Hematopoietic multipotent progenitor cell treated with erythropoietin and hydrocortisone succinate and interleukin-3 and kit ligand, for 8 days (in vitro differentiated cells): ENCODE measurements at regions not wholly inside any gene's neighbourhood (a gene's known extent, or its start where the extent isn't known, plus 50 kb on each side); places are given as distances from the start of the nearest gene placed in this dataset.
A peak's percentile ranks its signal among the peaks of the same experiment; 100 is the strongest.
"Not testable (repeated sequence)": the region's sequence is repeated elsewhere in the genome, so short reads cannot be mapped to it uniquely, and the experiment has no call there.

Experiments
- DNase-seq: peaks from one replicate; pipeline ENCODE4 v3.0.0-alpha.2; 2015

DNA sequence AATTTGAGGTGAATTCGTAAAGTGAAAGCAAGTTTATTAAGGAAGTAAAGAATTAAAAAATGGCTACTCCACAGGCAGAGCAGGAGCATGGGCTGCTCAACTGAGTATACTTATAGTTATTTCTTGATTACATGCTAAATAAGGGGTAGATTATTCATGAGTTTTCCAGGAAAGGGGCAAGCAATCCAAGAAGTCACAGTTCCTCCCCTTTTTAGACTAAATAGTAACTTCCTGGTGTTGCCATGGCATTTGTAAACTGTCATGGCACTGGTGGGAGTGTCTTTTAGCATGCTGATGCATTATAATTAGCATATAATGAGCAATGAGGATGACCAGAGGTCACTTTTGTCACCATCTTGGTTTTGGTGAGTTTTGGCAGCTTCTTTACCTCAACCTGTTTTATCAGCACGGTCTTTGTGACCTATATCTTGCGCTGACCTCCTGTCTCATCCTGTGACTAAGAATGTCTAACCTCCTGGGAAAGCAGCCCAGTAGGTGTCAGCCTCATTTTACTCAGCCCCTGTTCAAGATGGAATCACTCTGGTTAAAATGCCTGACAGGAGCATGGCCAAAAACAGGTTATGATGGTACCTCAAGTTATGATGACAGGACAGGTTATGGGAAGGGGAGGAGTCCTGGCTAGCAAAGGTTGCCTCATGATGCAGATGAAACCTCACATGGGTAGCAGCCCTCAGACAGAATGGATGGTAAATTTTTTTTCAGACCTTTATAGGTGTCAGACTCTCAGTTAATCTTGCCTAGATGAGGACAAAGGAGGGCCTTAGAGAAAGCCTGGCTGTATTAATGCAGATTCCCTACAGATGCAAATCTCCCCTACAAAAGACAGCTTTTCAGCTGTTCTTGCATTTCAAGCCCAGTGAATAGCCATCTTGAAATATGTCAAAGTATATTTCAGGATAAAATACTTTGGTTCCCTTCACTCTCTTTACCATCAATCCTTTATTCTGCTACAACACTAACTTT lies 49.7 kb downstream of the SIPA1L2 start:
- no peak for DNase-seq

DNA sequence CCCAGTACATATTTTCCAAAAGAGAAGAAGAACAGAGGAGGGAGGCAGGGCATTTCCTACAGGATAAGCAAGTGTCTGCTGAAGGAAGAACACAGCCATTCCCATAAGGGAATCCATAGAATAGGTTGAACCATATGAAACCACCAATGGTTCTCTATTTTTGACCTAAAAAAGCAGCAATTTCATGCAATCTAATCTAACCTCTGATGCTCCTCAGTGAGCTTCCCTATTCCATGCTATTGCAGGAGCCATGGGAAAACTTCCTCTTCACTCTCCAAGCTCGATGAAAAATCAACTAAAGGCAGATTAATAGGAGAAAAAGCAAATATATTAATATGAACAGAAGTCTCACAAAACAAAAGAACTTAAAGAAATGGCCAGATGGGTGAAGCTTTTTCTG lies 50.5 kb downstream of the SIPA1L2 start:
- DNase-seq, result no peak

DNA sequence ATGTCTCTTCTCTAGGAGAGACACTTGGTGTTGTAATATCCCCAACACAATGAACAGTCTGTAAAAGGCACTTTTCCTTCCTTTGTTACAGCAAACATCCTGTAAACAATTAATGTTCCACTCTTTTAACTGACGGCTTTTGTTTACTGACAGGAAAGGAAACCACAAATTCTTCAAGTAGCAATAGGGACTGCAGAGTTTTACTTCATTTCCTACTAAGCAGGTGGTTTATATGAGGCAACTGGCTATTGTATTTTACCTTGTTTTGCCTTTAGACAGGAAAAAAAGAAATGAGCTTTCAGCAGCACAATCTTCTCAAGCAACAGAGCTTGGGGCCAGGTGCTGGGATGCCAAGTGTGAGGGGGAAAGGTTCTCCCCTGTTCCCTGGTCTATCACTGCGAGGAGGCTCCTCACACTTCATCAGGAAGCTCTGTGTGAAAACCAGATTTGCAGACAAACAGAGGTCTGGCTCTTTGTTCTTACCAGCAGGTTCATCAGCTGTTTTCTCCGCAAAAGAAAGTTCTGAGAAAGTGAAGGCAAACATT lies 51.2 kb downstream of the SIPA1L2 start:
- DNase-seq, result no peak

DNA sequence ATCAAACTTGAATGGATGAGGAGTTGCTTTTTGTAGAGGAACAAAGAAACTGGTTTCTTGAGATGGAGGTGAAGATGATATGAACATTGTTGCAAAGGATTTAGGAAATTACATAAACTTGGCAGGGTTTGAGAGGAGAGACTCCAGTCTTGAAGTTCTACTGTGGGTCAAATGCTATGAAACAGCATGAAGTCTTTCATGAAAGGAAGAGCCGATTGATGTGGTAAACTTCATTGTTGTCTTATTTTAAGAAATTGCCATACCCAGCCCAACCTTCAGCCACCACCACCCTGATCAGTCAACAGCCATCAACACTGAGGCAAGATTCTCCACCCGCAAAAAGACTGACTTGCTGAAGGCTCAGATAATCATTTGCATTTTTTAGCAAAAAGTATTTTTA lies 52.2 kb downstream of the SIPA1L2 start:
- DNase-seq, result no peak

DNA sequence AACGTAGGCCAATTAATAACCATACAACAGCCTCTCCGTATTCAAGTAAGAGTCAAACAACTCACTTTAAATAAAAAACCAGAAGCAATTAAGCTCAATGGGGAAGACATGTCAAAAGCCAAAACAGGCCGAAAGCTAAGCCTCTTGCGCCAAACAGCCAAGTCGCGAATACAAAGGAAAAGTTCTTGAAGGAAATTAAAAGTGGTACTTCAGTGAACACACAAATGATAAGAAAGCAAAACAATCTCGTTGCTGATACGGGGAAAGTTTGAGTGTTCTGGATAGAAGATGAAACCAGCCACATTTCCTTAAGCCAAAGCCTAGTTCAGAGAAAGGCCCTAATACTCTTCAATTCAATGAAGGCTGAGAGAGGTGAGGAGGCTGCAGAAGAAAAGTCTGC lies 53.4 kb downstream of the SIPA1L2 start:
- no peak for DNase-seq

DNA sequence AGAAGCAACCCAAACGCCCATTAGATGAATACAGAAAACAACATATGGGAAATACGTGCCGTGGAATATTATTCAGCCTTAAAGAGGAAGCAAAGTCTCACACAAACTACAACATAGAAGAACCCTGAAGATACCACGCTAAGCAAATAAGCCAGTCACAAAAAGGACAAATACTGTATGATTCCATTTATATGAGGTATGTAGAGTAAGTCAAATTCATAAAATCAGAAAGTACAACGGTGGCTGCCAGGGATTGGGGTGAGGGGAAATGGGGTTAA lies 54.2 kb downstream of the SIPA1L2 start:
- no peak for DNase-seq

DNA sequence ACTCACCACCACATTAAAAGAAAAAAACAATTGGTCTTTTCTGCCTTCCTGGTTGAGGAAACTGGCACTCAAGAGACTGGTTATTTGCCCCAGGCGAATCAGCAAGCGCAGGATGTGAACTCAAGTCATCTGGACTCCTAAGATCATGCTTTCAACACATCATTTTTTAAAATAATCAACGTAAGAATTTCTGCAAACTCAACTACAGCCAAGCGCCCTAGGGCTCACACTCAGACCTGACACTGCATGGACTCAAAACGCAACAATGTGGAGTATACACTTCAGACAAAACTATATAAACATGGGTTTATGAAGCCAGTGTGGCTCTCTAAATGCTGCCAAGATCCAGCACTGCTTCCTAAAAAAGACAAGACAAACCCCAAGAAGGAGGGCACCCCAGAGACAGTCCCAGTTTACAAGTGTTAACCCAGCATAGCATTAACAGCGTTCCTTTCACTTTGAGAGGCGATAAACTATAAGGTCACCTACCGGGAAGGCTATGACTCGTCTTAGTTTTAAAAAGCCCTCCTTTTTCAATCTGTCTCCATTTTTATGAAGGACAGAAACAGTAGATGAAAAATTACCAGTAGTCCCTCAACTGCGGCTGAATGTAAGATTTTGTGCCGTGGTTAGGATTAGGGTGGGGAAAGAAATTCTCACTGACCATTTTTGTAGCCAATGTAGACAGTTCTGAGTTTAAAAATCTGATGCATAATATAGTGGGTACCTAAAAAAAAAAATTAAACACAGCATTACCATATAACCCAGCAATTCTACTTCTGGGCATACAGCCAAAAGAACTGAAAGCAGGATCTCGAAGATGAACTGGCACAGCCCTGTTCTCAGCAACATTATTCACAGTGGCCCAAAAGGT lies 54.8 kb downstream of the SIPA1L2 start:
- no peak for DNase-seq

DNA sequence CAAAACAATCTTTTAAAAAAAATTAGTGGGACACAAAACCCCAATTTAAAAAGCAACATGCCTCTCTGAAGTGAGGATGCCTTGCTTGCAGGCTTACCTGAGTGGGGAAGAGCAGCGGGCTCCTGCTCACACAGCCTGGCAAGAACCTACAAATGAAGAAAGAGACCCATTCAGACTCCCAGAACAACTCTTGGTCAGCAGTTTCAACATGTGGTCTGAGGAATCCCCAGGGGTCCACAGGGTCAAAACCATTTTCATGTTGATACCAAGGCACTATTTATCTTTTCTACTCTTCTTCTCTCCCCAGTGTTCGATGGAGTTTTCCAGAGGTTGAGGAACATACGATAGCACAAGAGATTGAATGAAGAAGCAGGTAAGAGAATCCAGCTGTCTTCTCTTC lies 55.9 kb downstream of the SIPA1L2 start:
- no peak for DNase-seq

DNA sequence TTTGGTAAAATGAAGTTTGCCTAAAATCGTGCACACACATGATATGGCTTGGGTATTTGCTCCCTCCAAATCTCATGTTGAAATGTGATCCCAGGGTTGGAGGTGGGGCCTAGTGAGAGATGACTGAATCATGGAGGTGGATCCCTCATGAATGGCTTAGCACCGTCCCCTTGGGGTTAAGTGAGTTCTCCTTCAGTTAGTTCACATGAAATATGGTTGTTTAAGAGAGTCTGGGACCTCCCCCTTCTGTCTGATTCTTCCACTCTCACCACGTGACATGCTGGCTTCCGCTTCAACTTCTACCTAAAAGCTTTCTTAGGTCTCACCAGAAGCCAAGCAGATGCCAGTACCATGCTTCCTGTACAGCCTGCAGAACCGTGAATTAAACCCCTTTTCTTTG lies 58.4 kb downstream of the SIPA1L2 start:
- DNase-seq, result no peak

DNA sequence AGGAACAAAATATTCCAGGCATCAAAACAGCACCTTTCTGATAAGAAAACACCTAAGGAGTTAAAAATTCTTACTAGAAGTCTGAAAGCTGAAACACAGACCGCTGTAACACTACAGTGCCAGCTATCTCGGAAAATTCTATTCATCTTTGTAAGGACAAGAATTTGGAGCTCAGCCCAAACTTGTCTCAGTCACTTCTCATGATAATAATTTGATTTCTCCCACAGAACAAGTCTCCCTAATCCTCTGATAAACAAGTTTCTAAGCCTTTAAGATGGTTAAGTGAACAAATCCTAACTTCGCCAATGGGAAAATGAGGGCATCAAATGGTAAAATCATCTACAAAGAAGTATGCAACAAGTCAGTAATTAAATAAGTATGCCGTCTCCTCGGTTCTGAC lies 59.9 kb downstream of the SIPA1L2 start:
- no peak for DNase-seq

DNA sequence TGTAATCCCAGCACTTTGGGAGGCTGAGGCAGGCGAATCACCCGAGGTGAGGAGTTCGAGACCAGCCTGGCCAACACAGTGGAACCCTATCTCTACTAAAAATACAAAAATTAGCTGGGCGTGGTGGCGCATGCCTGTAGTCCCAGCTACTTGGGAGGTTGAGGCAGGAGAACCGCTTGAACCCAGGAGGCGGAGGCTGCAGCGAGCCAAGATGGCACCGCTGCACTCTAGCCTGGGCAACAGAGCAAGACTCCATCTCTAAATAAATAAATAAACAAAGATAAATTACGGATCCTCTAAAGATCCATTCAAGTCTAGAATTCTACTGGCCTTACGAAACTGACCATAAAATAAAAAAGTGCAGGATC lies 60.4 kb downstream of the SIPA1L2 start:
- not testable (repeated sequence) for DNase-seq

DNA sequence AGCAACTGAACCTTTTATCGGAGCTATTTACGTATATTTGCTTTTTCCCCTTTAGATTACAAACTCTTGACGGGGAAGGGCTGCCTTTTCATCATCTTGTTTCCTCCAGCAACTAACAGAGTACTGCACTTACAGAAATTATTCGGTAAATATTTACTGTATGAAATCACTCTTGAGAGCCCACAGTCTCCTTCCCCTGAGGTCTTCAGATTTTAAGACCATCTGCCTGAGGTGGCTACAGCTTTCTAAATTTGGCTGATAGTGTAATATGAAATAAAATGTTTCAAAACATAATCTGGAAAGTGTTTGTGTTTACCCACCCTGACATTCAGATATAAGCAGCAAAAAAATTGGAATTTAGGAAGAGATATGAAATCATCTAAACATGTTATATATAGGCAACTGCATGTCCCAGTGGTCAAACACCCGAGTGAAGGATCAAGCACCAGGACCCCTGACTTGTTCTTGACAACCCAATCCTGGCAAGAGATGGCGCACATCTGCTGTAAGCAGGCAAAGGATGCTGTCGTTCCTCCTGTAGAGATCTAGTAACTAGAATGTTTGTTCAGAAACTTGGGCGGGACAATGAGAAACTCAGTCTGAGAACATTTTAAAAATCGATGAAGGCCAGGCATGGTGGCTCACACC lies 60.9 kb downstream of the SIPA1L2 start:
- DNase-seq, result no peak

DNA sequence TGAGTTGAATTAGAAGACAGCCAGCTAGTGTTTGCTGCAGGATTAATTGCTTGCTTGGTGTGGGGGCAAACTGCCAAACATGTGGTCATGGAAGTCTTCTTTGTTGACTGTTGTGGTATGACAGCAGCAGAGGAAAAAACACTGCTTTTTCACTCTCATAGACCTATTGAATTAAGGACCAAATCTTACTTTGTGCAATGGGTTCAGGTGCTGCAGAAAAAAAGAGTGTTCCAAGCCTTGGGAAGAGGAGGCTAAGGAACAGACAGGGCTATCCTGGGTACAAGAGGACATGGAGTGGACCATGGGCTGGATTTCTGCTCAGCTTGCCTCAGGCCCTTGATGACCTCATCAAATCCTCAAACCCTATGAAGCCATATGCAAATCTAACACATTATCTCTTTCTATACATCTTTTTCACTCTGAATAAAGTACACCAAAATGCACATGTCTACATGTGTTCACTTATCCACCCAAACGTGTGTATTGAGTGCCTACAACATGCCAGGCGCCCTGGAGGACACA lies 61.5 kb downstream of the SIPA1L2 start:
- DNase-seq, result no peak

DNA sequence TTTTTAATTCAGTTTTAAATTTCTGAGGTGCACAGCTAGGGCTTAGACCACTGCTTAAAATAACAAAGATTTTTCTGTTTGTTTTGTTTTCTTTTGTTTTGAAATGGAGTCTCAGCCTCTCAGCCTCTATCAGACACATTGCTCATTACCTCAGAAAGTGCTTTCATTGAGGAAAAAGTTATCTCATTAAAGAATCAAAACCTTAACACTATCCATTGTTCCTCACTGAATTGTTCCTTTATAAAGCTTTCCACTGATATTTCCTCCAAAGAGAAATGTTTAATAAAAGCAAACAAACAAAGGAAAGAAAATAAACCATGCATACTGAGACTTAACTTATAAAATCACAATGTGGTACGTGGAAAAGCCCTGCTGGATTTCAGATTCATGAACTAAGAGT lies 63.8 kb downstream of the SIPA1L2 start:
- no peak for DNase-seq

DNA sequence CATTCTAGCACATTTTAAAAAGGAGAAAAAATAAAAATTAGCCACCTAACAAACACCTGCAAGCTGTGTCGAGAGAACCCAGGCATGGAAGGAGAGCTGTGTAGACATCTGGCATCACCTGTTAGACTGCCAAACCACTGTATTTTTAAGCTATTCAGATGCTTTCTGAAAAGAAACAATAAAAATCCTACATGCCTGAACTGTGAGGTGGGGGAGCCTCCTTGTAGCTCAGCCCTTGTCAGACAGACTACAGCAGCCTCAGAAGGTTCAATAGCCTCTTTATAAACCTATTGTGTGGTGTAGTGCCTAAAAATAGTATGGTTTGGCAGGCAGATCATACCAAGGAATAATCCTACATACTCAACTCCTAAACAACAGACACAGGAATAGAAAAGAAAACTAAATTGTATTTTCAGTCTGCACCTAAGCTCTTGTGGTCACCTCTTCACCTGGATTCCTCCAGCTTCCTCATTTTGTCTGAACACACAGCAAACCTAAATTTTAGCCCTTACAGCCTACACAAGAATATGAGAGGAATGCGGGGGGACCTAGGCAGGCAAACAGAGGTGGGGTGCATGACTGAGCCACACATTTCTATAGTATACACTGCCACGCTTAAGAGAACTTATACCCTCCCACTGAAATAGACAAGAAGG lies 67.0 kb downstream of the SIPA1L2 start:
- no peak for DNase-seq

DNA sequence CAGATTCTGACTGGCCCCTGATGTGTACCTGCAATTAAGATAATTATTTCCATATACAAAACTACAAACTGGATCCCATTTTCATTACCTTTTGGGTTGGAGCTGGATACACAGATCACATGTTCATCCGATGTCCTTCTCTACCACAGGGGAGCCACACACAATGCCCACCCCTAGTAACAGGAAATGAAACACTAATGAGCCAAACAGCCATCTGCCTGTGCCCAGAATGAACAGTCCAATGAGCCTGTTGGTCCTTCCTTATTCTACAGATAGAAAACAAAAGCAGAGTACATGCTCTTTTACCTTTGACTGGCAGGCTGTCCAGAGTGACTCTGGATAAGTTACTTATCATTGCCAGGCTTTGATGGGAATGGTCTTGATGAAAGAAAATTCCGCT lies 68.6 kb downstream of the SIPA1L2 start:
- DNase-seq, result no peak

DNA sequence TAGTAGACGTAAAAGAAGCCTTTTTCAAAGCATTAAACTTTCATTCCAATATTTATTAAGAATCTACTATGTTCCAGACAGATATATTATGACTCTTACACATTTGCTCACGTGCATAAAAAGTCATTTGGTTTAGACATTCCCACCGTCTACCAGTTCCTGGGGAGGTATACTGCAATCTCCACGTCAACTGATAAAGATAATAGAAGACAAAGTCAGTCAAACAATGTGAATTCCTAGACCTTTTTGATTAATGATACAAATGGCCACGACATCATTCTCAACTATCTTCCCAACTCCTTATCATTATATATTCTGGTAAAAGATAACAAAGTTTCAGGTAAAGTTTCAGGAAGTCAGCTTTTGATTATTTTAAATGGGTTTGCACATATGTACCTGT lies 69.0 kb downstream of the SIPA1L2 start:
- DNase-seq, result no peak

DNA sequence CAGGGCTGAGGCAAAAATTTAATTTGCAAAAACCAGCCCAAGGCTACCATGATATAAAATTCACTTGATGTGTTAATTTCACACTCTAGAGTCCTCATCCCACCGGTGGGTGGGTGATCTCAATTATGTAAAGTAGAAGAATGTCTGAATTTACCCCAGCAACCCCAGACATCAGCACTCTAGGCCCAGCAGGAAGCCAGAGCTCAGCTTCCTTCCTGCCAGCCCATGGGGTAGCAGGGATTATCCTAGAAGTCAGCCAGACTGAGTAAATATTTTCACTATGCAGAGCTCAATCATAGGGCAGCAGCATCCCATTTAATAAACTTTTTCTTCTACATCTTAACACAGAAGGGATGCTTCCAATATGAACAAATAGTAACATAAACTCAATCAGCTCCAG lies 71.0 kb downstream of the SIPA1L2 start:
- DNase-seq, result no peak

DNA sequence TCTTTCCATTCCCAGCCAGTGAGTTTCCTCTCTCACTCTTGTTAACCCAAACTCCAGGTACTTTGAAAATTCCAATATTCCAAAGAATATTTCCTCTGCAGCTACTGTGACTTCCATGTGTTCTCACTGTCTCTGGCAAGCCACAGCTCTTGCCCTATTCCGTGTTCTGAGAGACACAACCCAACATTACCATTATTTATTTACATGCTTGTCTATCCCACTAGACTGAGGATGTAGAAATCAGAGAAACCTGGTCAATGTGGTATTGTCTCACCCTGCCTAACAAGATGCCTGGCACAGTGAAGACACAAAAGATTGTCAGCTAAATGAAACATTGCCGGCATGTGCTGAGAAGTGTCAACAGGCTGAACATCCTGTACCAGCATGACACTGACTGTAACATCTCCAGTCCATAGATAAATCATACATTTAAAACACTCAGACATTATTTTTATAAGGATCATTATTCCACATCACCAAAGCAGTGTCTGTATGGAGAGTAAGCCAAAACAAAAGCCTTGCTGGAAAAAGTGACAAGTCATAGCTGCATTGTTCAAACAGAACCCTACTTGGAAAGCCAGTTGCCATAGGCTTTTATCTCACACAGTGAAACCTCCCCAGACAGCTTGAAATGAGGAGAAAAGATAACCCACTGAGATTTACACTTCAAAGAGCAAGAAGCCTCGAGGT lies 72.3 kb downstream of the SIPA1L2 start:
- DNase-seq, result peak; percentile 1

DNA sequence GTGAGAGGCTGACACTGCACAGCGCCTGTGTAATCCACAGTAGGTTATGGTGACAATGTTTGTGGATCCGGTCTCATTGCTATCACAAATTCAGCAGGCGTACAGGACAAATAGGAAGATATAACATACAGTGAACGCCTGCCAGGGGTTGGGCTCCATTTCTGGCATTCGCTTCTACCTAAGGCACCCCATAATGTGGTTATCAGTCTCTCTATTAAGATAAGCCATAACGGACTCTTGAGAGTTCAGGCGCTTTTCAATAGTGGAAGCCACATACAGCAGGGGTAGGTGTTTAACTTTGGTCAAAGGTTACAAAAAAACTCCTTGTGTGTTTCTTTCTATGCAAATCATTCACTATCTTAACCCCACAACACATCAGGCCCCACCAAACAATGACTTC lies 72.8 kb downstream of the SIPA1L2 start:
- peak; percentile 33 for DNase-seq

DNA sequence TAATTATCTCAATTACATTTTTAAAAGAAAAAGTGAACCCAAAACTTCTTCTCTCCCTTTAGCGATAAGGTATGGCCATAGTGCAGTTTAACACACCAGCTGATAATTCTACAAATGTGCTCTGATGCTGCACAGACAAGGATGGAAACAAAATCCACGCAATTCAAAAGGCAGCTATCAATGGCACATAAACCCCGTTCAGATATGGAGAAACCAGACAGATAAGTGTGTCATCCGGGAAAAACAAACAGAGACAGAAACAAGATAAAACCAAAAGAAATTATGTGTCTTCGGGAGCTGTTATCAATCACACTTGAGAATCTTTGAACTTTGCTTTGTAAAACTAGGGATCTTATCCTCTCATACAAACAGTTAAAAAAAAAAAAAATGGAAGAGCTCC lies 73.6 kb downstream of the SIPA1L2 start:
- no peak for DNase-seq
